Fibroblast of lung (primary cell): ENCODE measurements at regions not wholly inside any gene's neighbourhood (a gene's known extent, or its start where the extent isn't known, plus 50 kb on each side); places are given as distances from the start of the nearest gene placed in this dataset.

Experiments
- EZH2 ChIP-seq: IDR thresholded peaks from 2 replicates; pipeline ENCODE4 v1.5.1; 2012; ENCODE audit warnings: low read length, control low read depth, mild to moderate bottlenecking; ENCODE audit errors: missing control alignments
- TF ChIP-seq, protein P1 (sequence below), 2 donors: IDR thresholded peaks in 1 of 2; conservative IDR thresholded peaks in 1 of 2; 1 replicate in 1 of 2; 2 replicates in 1 of 2; pipeline ENCODE4 v1.5.1; 2011 to 2012; ENCODE audit warnings: low read length in 2 of 2, control low read depth in 1 of 2, inconsistent platforms in 1 of 2, low read depth in 1 of 2, mild to moderate bottlenecking in 1 of 2

DNA sequence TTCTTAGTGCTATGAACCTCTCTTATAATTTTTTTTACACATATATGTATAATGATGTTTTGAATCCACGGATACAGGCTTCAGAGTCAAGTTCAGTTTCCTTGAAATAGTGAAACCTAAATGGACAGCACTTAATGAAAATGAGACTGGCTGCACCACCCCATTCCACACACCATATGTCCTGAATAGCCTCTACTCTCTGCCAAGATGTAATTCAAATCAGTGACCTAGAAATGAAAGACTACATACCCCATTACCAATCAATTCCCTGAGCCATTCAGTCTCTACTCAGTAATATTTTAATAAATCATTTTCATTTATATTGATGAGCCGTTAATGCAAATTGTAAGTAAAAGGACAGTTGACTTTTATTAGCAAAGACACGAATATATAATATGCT is 614.9 kb upstream of the TMPRSS15 start:
- TF ChIP-seq, protein P1, sequence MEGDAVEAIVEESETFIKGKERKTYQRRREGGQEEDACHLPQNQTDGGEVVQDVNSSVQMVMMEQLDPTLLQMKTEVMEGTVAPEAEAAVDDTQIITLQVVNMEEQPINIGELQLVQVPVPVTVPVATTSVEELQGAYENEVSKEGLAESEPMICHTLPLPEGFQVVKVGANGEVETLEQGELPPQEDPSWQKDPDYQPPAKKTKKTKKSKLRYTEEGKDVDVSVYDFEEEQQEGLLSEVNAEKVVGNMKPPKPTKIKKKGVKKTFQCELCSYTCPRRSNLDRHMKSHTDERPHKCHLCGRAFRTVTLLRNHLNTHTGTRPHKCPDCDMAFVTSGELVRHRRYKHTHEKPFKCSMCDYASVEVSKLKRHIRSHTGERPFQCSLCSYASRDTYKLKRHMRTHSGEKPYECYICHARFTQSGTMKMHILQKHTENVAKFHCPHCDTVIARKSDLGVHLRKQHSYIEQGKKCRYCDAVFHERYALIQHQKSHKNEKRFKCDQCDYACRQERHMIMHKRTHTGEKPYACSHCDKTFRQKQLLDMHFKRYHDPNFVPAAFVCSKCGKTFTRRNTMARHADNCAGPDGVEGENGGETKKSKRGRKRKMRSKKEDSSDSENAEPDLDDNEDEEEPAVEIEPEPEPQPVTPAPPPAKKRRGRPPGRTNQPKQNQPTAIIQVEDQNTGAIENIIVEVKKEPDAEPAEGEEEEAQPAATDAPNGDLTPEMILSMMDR (conservative IDR thresholded peaks at IDR 0.05 in 1 of 2, IDR thresholded peaks at IDR 0.05 in 1 of 2; ENCODE audit: low read depth in 1 of 2, low read length in 2 of 2), result no peak
- TF ChIP-seq EZH2, result no peak
